B cell (primary cell): ENCODE measurements at regions not wholly inside any gene's neighbourhood (a gene's known extent, or its start where the extent isn't known, plus 50 kb on each side); places are given as distances from the start of the nearest gene placed in this dataset.

ENCODE experiments used
- ATAC-seq: fragments of 200-7000 bp; cut with Tn5 transposase; one replicate; pipeline ENCODE4 v1.10.0; 2021; ENCODE audit warnings: low read depth, mild to moderate bottlenecking, moderate number of reproducible peaks, moderate library complexity
- CTCF ChIA-PET: fragments of 350-600 bp; sonication (Branson Sonifier 250); formaldehyde crosslinking; loops from one replicate; lab custom pipeline; 2021; ENCODE audit warnings: antibody characterized with exemption, inconsistent platforms; lab: Charles Lee
- POLR2A ChIA-PET: fragments of 350-600 bp; sonication (Branson Sonifier 250); formaldehyde crosslinking; loops from one replicate; lab custom pipeline; 2021; ENCODE audit warnings: antibody characterized with exemption; lab: Charles Lee
- DNase-seq: peaks from one replicate; pipeline ENCODE4 v3.0.0; 2013
- H2AFZ ChIP-seq: 2 replicates; pipeline ENCODE4 v1.6.1; 2012; ENCODE audit warnings: mild to moderate bottlenecking, low read depth, low read length; ENCODE audit not compliant: insufficient read depth, poor library complexity, severe bottlenecking
- H3K27ac ChIP-seq, 2 donors: 1 replicate in 1 of 2; 2 replicates in 1 of 2; pipeline ENCODE4 v1.5.1; 2012 to 2013; ENCODE audit warnings: low read length in 2 of 2, mild to moderate bottlenecking in 2 of 2, moderate library complexity in 1 of 2
- H3K27me3 ChIP-seq, 4 experiments: fragments of 200-600 bp in 1 of 4; sonication (generic) in 1 of 4; replicated peaks in 1 of 4; 1 replicate in 2 of 4; 2 replicates in 2 of 4; pipeline versions ENCODE4 v1.6.1 to v1.7.0; 2013 to 2016; ENCODE audit warnings: low read length in 3 of 4, mild to moderate bottlenecking in 2 of 4, mixed read lengths in 1 of 4, moderate library complexity in 1 of 4; ENCODE audit not compliant: insufficient read depth in 4 of 4, control insufficient read depth in 3 of 4; ENCODE audit errors: control extremely low read depth in 1 of 4
- H3K36me3 ChIP-seq, 2 experiments: replicated peaks in 1 of 2; 1 replicate in 1 of 2; 2 replicates in 1 of 2; pipeline versions ENCODE4 v1.6.1 to v1.7.1; 2013; ENCODE audit warnings: low read length in 1 of 2; ENCODE audit not compliant: insufficient read depth in 2 of 2, control insufficient read depth in 1 of 2; ENCODE audit errors: control extremely low read depth in 1 of 2, extremely low read depth in 1 of 2
- H3K4me1 ChIP-seq, 2 donors: fragments of 200-600 bp in 1 of 2; sonication (generic) in 1 of 2; 1 replicate in 1 of 2; 2 replicates in 1 of 2; pipeline versions ENCODE4 v1.5.1 to v1.6.1; 2013 to 2017; ENCODE audit warnings: low read length in 2 of 2; ENCODE audit not compliant: control insufficient read depth in 2 of 2, insufficient read depth in 2 of 2
- H3K4me2 ChIP-seq: replicated peaks from 2 replicates; pipeline ENCODE3; 2012; ENCODE audit warnings: mild to moderate bottlenecking, low read depth, low read length; ENCODE audit not compliant: poor library complexity, severe bottlenecking
- H3K4me3 ChIP-seq, 5 experiments: fragments of 200-600 bp in 1 of 5; sonication (generic) in 1 of 5; 1 replicate in 3 of 5; 2 replicates in 2 of 5; pipeline versions ENCODE4 v1.5.1 to v1.7.0; 2011 to 2016; ENCODE audit warnings: low read length in 4 of 5, mild to moderate bottlenecking in 4 of 5, low read depth in 2 of 5, control low read depth in 1 of 5, moderate library complexity in 1 of 5; ENCODE audit not compliant: insufficient read depth in 1 of 5; ENCODE audit errors: control extremely low read depth in 1 of 5, extremely low read depth in 1 of 5
- H3K79me2 ChIP-seq: fragments of 200-600 bp; sonication (generic); one replicate; pipeline ENCODE4 v1.6.0; 2016; ENCODE audit warnings: low read length; ENCODE audit not compliant: control insufficient read depth, insufficient read depth
- H3K9ac ChIP-seq: fragments of 200-600 bp; sonication (generic); 2 replicates; pipeline ENCODE4 v1.6.1; 2017; ENCODE audit warnings: mild to moderate bottlenecking, low read length, moderate library complexity
- H3K9me3 ChIP-seq, 3 donors: one replicate each; pipeline versions ENCODE4 v1.6.1 to v1.7.1; 2013; ENCODE audit warnings: low read length in 2 of 3; ENCODE audit not compliant: control insufficient read depth in 2 of 3, insufficient read depth in 1 of 3; ENCODE audit errors: control extremely low read depth in 1 of 3
- H4K20me1 ChIP-seq: 2 replicates; pipeline ENCODE4 v1.6.0; 2012; ENCODE audit warnings: mild to moderate bottlenecking, low read length; ENCODE audit not compliant: insufficient read depth, control insufficient read depth, poor library complexity, severe bottlenecking
- H3K27ac Mint-ChIP-seq: one replicate; pipeline ENCODE4 v1.8.0; 2021; ENCODE audit warnings: mixed read lengths
- H3K27me3 Mint-ChIP-seq: one replicate; pipeline ENCODE4 v1.8.0; 2021; ENCODE audit warnings: mixed read lengths
- H3K4me1 Mint-ChIP-seq: one replicate; pipeline ENCODE4 v1.8.0; 2021; ENCODE audit warnings: mixed read lengths
- H3K4me3 Mint-ChIP-seq: one replicate; pipeline ENCODE4 v1.8.0; 2021; ENCODE audit warnings: mixed read lengths
- H3K9me3 Mint-ChIP-seq: one replicate; pipeline ENCODE4 v1.8.0; 2022; ENCODE audit warnings: mixed read lengths; ENCODE audit not compliant: insufficient read depth
- CTCF ChIP-seq: fragments of 200-600 bp; IDR thresholded peaks from one replicate; pipeline ENCODE4 v1.8.0; 2022; ENCODE audit warnings: antibody characterized with exemption, mild to moderate bottlenecking
- EZH2 ChIP-seq: IDR thresholded peaks from 2 replicates; pipeline ENCODE4 v1.6.1; 2012; ENCODE audit warnings: borderline replicate concordance, low read depth, mild to moderate bottlenecking, moderate library complexity, low read length; ENCODE audit not compliant: insufficient read depth, poor library complexity, severe bottlenecking
- WGBS: methylation state at CpG from one replicate; pipeline ENCODE4 v1.1.5; 2013; ENCODE audit warnings: missing lambda C conversion rate; ENCODE audit not compliant: insufficient coverage; 5-methylcytosine and 5-hydroxymethylcytosine counted together
- intact Hi-C: fragments of 100-400 bp; cut with micrococcal nuclease; formaldehyde crosslinking; loops from one replicate; pipeline ENCODE4 v1.10.0; 2022

DNA sequence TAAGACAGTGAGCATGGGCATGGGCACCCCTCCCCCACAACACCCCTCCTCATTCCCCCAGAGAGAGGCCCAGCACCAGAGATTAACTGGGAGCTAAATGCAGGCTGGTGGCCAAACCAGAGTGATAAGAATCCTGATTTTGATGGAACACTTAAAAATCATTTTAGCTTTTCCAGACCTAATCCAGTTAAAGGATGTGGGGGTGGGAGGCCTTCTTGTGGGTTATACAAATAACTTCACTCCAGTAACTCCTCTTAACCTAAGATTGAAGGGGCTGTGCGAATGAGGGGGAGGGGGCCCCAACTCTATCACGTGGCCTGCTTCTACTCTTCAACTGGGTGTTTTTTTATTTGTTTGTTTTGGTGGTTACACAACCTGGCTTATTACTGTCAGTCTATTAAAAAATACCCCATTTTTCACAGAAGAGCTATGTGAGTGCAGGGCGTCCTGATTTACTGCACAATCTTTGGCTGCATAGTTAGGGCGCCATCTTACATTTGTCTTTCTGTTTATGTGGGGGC lies 398.1 kb upstream of the LYPLAL1 start:
- POLR2A ChIA-PET, result no interaction called here
- WGBS, result no CpG with 5 or more reads among the region's 4 CpGs
- no peak for TF ChIP-seq EZH2
- Histone ChIP-seq H3K79me2 (no peaks in the 10 kb centered on the region), H2AFZ (no peak overlapping the region), H3K36me3 (no peaks in the 10 kb centered on the region), H3K4me1 (no peaks in the 10 kb centered on the region), H3K4me3 (no peak overlapping the region), H3K27me3 (no peaks in the 10 kb centered on the region), H3K9me3 (no peaks in the 10 kb centered on the region), H4K20me1 (no peaks in the 10 kb centered on the region), H3K4me2 (no peak overlapping the region), H3K27ac (no peak overlapping the region), H3K9ac (no peak overlapping the region)
- Mint-ChIP-seq H3K27me3 (no peaks in the 10 kb centered on the region), H3K9me3 (no peaks in the 10 kb centered on the region), H3K4me1 (no peaks in the 10 kb centered on the region), H3K4me3 (no peak overlapping the region), H3K27ac (no peak overlapping the region)
- ATAC-seq, result no peak
- intact Hi-C loops, result no loop called here
- no peak for DNase-seq
- CTCF ChIA-PET, result no interaction called here

- intact Hi-C loops, result no loop called here
- H3K4me3 Mint-ChIP-seq, result no peak overlapping the region
- no peak overlapping the region for H3K4me2 ChIP-seq
- H3K27ac ChIP-seq, result no peak overlapping the region
- no peaks in the 10 kb centered on the region for H3K4me1 Mint-ChIP-seq
- 90% methylated on average over 1 of the region's 4 CpGs for WGBS
- H2AFZ ChIP-seq, result no peak overlapping the region
- no peaks in the 10 kb centered on the region for H3K36me3 ChIP-seq
- H3K4me1 ChIP-seq, result no peaks in the 10 kb centered on the region
- H3K27me3 Mint-ChIP-seq, result no peaks in the 10 kb centered on the region
- no peaks in the 10 kb centered on the region for H3K27me3 ChIP-seq
- ChIA-PET POLR2A (no interaction called here), CTCF (interaction anchor here (0.5 to 0.7 kb wide), 2 partner anchors 18 to 43 kb away, joined by 3 read pairs; no protein-coding TSS in a partner anchor)
- DNase-seq (no peak), ATAC-seq (no peak)
- H3K4me3 ChIP-seq, result no peak overlapping the region
- no peaks in the 10 kb centered on the region for H4K20me1 ChIP-seq
- H3K9me3 Mint-ChIP-seq, result no peaks in the 10 kb centered on the region
- no peak for TF ChIP-seq EZH2
- TF ChIP-seq CTCF, result no peak
- no peaks in the 10 kb centered on the region for H3K9me3 ChIP-seq
- H3K9ac ChIP-seq, result no peak overlapping the region
- no peak overlapping the region for H3K27ac Mint-ChIP-seq
- H3K79me2 ChIP-seq, result no peaks in the 10 kb centered on the region
Measured at GRCh38 chr1:218778257-218779126, 395.2 kb upstream of the LYPLAL1 start.
